B cell (primary cell): ENCODE measurements at regions not wholly inside any gene's neighbourhood (a gene's known extent, or its start where the extent isn't known, plus 50 kb on each side); places are given as distances from the start of the nearest gene placed in this dataset.

Source experiments
- ATAC-seq: fragments of 200-7000 bp; cut with Tn5 transposase; one replicate; pipeline ENCODE4 v1.10.0; 2021; ENCODE audit warnings: low read depth, mild to moderate bottlenecking, moderate number of reproducible peaks, moderate library complexity
- CTCF ChIA-PET: fragments of 350-600 bp; sonication (Branson Sonifier 250); formaldehyde crosslinking; loops from one replicate; lab custom pipeline; 2021; ENCODE audit warnings: antibody characterized with exemption, inconsistent platforms; lab: Charles Lee
- POLR2A ChIA-PET: fragments of 350-600 bp; sonication (Branson Sonifier 250); formaldehyde crosslinking; loops from one replicate; lab custom pipeline; 2021; ENCODE audit warnings: antibody characterized with exemption; lab: Charles Lee
- DNase-seq: peaks from one replicate; pipeline ENCODE4 v3.0.0; 2013
- H2AFZ ChIP-seq: 2 replicates; pipeline ENCODE4 v1.6.1; 2012; ENCODE audit warnings: mild to moderate bottlenecking, low read depth, low read length; ENCODE audit not compliant: insufficient read depth, poor library complexity, severe bottlenecking
- H3K27ac ChIP-seq, 2 donors: 1 replicate in 1 of 2; 2 replicates in 1 of 2; pipeline ENCODE4 v1.5.1; 2012 to 2013; ENCODE audit warnings: low read length in 2 of 2, mild to moderate bottlenecking in 2 of 2, moderate library complexity in 1 of 2
- H3K27me3 ChIP-seq, 4 experiments: fragments of 200-600 bp in 1 of 4; sonication (generic) in 1 of 4; replicated peaks in 1 of 4; 1 replicate in 2 of 4; 2 replicates in 2 of 4; pipeline versions ENCODE4 v1.6.1 to v1.7.0; 2013 to 2016; ENCODE audit warnings: low read length in 3 of 4, mild to moderate bottlenecking in 2 of 4, mixed read lengths in 1 of 4, moderate library complexity in 1 of 4; ENCODE audit not compliant: insufficient read depth in 4 of 4, control insufficient read depth in 3 of 4; ENCODE audit errors: control extremely low read depth in 1 of 4
- H3K36me3 ChIP-seq, 2 experiments: replicated peaks in 1 of 2; 1 replicate in 1 of 2; 2 replicates in 1 of 2; pipeline versions ENCODE4 v1.6.1 to v1.7.1; 2013; ENCODE audit warnings: low read length in 1 of 2; ENCODE audit not compliant: insufficient read depth in 2 of 2, control insufficient read depth in 1 of 2; ENCODE audit errors: control extremely low read depth in 1 of 2, extremely low read depth in 1 of 2
- H3K4me1 ChIP-seq, 2 donors: fragments of 200-600 bp in 1 of 2; sonication (generic) in 1 of 2; 1 replicate in 1 of 2; 2 replicates in 1 of 2; pipeline versions ENCODE4 v1.5.1 to v1.6.1; 2013 to 2017; ENCODE audit warnings: low read length in 2 of 2; ENCODE audit not compliant: control insufficient read depth in 2 of 2, insufficient read depth in 2 of 2
- H3K4me2 ChIP-seq: replicated peaks from 2 replicates; pipeline ENCODE3; 2012; ENCODE audit warnings: mild to moderate bottlenecking, low read depth, low read length; ENCODE audit not compliant: poor library complexity, severe bottlenecking
- H3K4me3 ChIP-seq, 5 experiments: fragments of 200-600 bp in 1 of 5; sonication (generic) in 1 of 5; 1 replicate in 3 of 5; 2 replicates in 2 of 5; pipeline versions ENCODE4 v1.5.1 to v1.7.0; 2011 to 2016; ENCODE audit warnings: low read length in 4 of 5, mild to moderate bottlenecking in 4 of 5, low read depth in 2 of 5, control low read depth in 1 of 5, moderate library complexity in 1 of 5; ENCODE audit not compliant: insufficient read depth in 1 of 5; ENCODE audit errors: control extremely low read depth in 1 of 5, extremely low read depth in 1 of 5
- H3K79me2 ChIP-seq: fragments of 200-600 bp; sonication (generic); one replicate; pipeline ENCODE4 v1.6.0; 2016; ENCODE audit warnings: low read length; ENCODE audit not compliant: control insufficient read depth, insufficient read depth
- H3K9ac ChIP-seq: fragments of 200-600 bp; sonication (generic); 2 replicates; pipeline ENCODE4 v1.6.1; 2017; ENCODE audit warnings: mild to moderate bottlenecking, low read length, moderate library complexity
- H3K9me3 ChIP-seq, 3 donors: one replicate each; pipeline versions ENCODE4 v1.6.1 to v1.7.1; 2013; ENCODE audit warnings: low read length in 2 of 3; ENCODE audit not compliant: control insufficient read depth in 2 of 3, insufficient read depth in 1 of 3; ENCODE audit errors: control extremely low read depth in 1 of 3
- H4K20me1 ChIP-seq: 2 replicates; pipeline ENCODE4 v1.6.0; 2012; ENCODE audit warnings: mild to moderate bottlenecking, low read length; ENCODE audit not compliant: insufficient read depth, control insufficient read depth, poor library complexity, severe bottlenecking
- H3K27ac Mint-ChIP-seq: one replicate; pipeline ENCODE4 v1.8.0; 2021; ENCODE audit warnings: mixed read lengths
- H3K27me3 Mint-ChIP-seq: one replicate; pipeline ENCODE4 v1.8.0; 2021; ENCODE audit warnings: mixed read lengths
- H3K4me1 Mint-ChIP-seq: one replicate; pipeline ENCODE4 v1.8.0; 2021; ENCODE audit warnings: mixed read lengths
- H3K4me3 Mint-ChIP-seq: one replicate; pipeline ENCODE4 v1.8.0; 2021; ENCODE audit warnings: mixed read lengths
- H3K9me3 Mint-ChIP-seq: one replicate; pipeline ENCODE4 v1.8.0; 2022; ENCODE audit warnings: mixed read lengths; ENCODE audit not compliant: insufficient read depth
- CTCF ChIP-seq: fragments of 200-600 bp; IDR thresholded peaks from one replicate; pipeline ENCODE4 v1.8.0; 2022; ENCODE audit warnings: antibody characterized with exemption, mild to moderate bottlenecking
- EZH2 ChIP-seq: IDR thresholded peaks from 2 replicates; pipeline ENCODE4 v1.6.1; 2012; ENCODE audit warnings: borderline replicate concordance, low read depth, mild to moderate bottlenecking, moderate library complexity, low read length; ENCODE audit not compliant: insufficient read depth, poor library complexity, severe bottlenecking
- WGBS: methylation state at CpG from one replicate; pipeline ENCODE4 v1.1.5; 2013; ENCODE audit warnings: missing lambda C conversion rate; ENCODE audit not compliant: insufficient coverage; 5-methylcytosine and 5-hydroxymethylcytosine counted together
- intact Hi-C: fragments of 100-400 bp; cut with micrococcal nuclease; formaldehyde crosslinking; loops from one replicate; pipeline ENCODE4 v1.10.0; 2022

DNA sequence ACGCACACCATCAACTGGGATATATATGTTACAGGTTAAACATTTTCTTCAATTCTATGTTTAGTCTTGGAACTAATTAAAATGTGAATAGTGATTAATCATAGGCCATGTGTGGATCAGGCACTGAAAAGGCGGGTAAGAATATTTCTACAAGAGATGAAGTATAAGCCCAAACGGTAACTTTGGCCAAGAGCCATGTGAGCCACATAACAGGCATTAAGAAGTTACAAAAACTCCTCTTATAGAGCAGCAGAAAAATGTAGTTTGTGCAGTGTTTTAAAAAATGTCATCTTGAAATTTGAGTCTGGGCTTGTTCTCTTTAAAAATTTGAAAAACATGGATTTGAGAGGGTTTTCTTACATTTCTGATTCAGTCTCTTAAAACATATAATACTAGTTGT, 521.8 kb upstream of the DIPK2B start:
- no peak overlapping the region for H3K4me3 Mint-ChIP-seq
- ATAC-seq (no peak), DNase-seq (no peak)
- POLR2A ChIA-PET: no interaction called here
- Histone ChIP-seq H3K9me3 (no peaks in the 10 kb centered on the region), H3K4me3 (no peak overlapping the region), H3K9ac (no peak overlapping the region), H3K36me3 (no peaks in the 10 kb centered on the region), H4K20me1 (no peaks in the 10 kb centered on the region), H3K4me2 (no peak overlapping the region), H3K27me3 (no peaks in the 10 kb centered on the region), H3K27ac (no peak overlapping the region), H2AFZ (no peak overlapping the region), H3K4me1 (no peaks in the 10 kb centered on the region), H3K79me2 (no peaks in the 10 kb centered on the region)
- TF ChIP-seq EZH2: no peak
- no peak for TF ChIP-seq CTCF
- no peak overlapping the region for H3K27ac Mint-ChIP-seq
- no peaks in the 10 kb centered on the region for H3K9me3 Mint-ChIP-seq
- CTCF ChIA-PET: no interaction called here
- no CpG with 5 or more reads among the region's 3 CpGs for WGBS
- intact Hi-C loops: no loop called here
- H3K4me1 Mint-ChIP-seq: no peaks in the 10 kb centered on the region
- no peaks in the 10 kb centered on the region for H3K27me3 Mint-ChIP-seq

GRCh38 chrX:45719751-45720501, 519.2 kb upstream of the DIPK2B start:
- POLR2A ChIA-PET: no interaction called here
- no CpG with 5 or more reads among the region's 4 CpGs for WGBS
- no peak for ATAC-seq

More at GRCh38 chrX:45719751-45720501, 519.2 kb upstream of the DIPK2B start:
- no peak overlapping the region for H3K27ac Mint-ChIP-seq
- intact Hi-C loops: no loop called here
- Histone ChIP-seq H3K4me1 (peaks cover 11 to 12% of the 10 kb centered on the region in 2 donors), H3K36me3 (no peaks in the 10 kb centered on the region), H3K4me2 (no peak overlapping the region), H3K79me2 (no peaks in the 10 kb centered on the region), H3K27me3 (no peaks in the 10 kb centered on the region), H2AFZ (no peak overlapping the region), H3K9ac (no peak overlapping the region), H4K20me1 (no peaks in the 10 kb centered on the region), H3K9me3 (no peaks in the 10 kb centered on the region), H3K4me3 (no peak overlapping the region), H3K27ac (no peak overlapping the region)
- no peaks in the 10 kb centered on the region for H3K27me3 Mint-ChIP-seq
- TF ChIP-seq CTCF (no peak), EZH2 (no peak)
- H3K4me1 Mint-ChIP-seq: peaks cover 15% of the 10 kb centered on the region
- no peaks in the 10 kb centered on the region for H3K9me3 Mint-ChIP-seq
- CTCF ChIA-PET: no interaction called here
- no peak overlapping the region for H3K4me3 Mint-ChIP-seq
- no peak for DNase-seq
